HepG2 (cell line): ENCODE measurements at regions not wholly inside any gene's neighbourhood (a gene's known extent, or its start where the extent isn't known, plus 50 kb on each side); places are given as distances from the start of the nearest gene placed in this dataset.

Experiments used
- ATAC-seq: fragments of 200-7000 bp; cut with Tn5 transposase; 3 replicates; pipeline ENCODE4 v1.9.1; 2020; ENCODE audit warnings: mild to moderate bottlenecking, moderate library complexity
- BruUV-seq: library from RNA; stranded (reverse); fragments of 400-500 nt; replicated peaks from 2 replicates; lab custom pipeline; 2021; lab: Mats Ljungman, UMichigan
- CTCF ChIA-PET: fragments of 300-600 bp; formaldehyde crosslinking; extraction: SDS; loops from one replicate; lab custom pipeline; 2021; ENCODE audit warnings: low total read pairs, inconsistent platforms, low intra/inter-chr PET ratio; lab: Yijun Ruan, JAX
- POLR2A ChIA-PET: fragments of 350-600 bp; sonication (Branson Sonifier 250); formaldehyde crosslinking; loops from one replicate; lab custom pipeline; 2020; ENCODE audit warnings: antibody characterized with exemption, inconsistent platforms; lab: Yijun Ruan, JAX
- DNase-seq: peaks from one replicate; pipeline ENCODE4 v3.0.0-alpha.2; 2015; ENCODE audit warnings: low spot score
- FAIRE-seq: peaks from 3 replicates; lab custom pipeline; 2011; peaks lifted over from hg19 to GRCh38; lab: Jason Lieb, UNC
- H2AFZ ChIP-seq: one replicate; pipeline ENCODE4 v1.6.1; 2011; ENCODE audit warnings: low read length, inconsistent platforms
- H3K27ac ChIP-seq: fragments of 300-600 bp; 3 replicates; pipeline ENCODE4 v1.8.0; 2011; ENCODE audit warnings: mixed run types, mild to moderate bottlenecking, mixed read lengths, low read length, inconsistent platforms; ENCODE audit not compliant: insufficient read depth; ENCODE audit errors: extremely low read length
- H3K27me3 ChIP-seq, 2 experiments: fragments of 200-600 bp in 1 of 2; 2 replicates in 1 of 2; 3 replicates in 1 of 2; pipeline versions ENCODE4 v1.6.0 to v1.8.0; 2011; ENCODE audit warnings: low read length in 2 of 2, mild to moderate bottlenecking in 2 of 2, moderate library complexity in 2 of 2, inconsistent platforms in 1 of 2; ENCODE audit not compliant: insufficient read depth in 2 of 2, control insufficient read depth in 1 of 2
- H3K36me3 ChIP-seq, 2 experiments: fragments of 200-600 bp in 1 of 2; replicated peaks in 1 of 2; 2 replicates in 1 of 2; 3 replicates in 1 of 2; pipeline versions ENCODE4 v1.5.1 to v1.8.0; 2011; ENCODE audit warnings: low read length in 2 of 2, inconsistent platforms in 1 of 2; ENCODE audit not compliant: insufficient read depth in 2 of 2, control insufficient read depth in 1 of 2
- H3K4me1 ChIP-seq: 2 replicates; pipeline ENCODE4 v1.5.1; 2012; ENCODE audit warnings: low read length, inconsistent platforms; ENCODE audit not compliant: insufficient read depth
- H3K4me2 ChIP-seq: 2 replicates; pipeline ENCODE4 v1.6.0; 2011; ENCODE audit warnings: low read depth, low read length, inconsistent platforms
- H3K4me3 ChIP-seq, 3 experiments: fragments of 200-600 bp in 1 of 3; sonication (generic), shearing (Covaris generic) in 1 of 3; replicated peaks in 1 of 3; 2 replicates each; pipeline ENCODE4 v1.5.1; 2011 to 2016; ENCODE audit warnings: low read length in 3 of 3, inconsistent platforms in 2 of 3, low read depth in 2 of 3, mild to moderate bottlenecking in 2 of 3, control low read depth in 1 of 3, mixed read lengths in 1 of 3; ENCODE audit not compliant: insufficient read depth in 1 of 3
- H3K79me2 ChIP-seq: one replicate; pipeline ENCODE4 v1.6.1; 2011; ENCODE audit warnings: low read length, inconsistent platforms; ENCODE audit not compliant: insufficient read depth
- H3K9ac ChIP-seq: 2 replicates; pipeline ENCODE4 v1.6.0; 2011; ENCODE audit warnings: mild to moderate bottlenecking, low read depth, low read length, inconsistent platforms; ENCODE audit not compliant: insufficient read depth
- H3K9me3 ChIP-seq: 2 replicates; pipeline ENCODE4 v1.5.1; 2012; ENCODE audit warnings: mild to moderate bottlenecking, low read length
- H4K20me1 ChIP-seq: 2 replicates; pipeline ENCODE4 v1.6.0; 2011; ENCODE audit warnings: inconsistent platforms, mild to moderate bottlenecking, low read length, moderate library complexity; ENCODE audit not compliant: insufficient read depth
- ARID2 ChIP-seq: sonication (generic); formaldehyde crosslinking; IDR thresholded peaks from 2 replicates; pipeline ENCODE4 v1.8.1; 2022; ENCODE audit warnings: mild to moderate bottlenecking, missing genetic modification reagents, borderline replicate concordance
- ATF6 ChIP-seq: sonication (generic); formaldehyde crosslinking; conservative IDR thresholded peaks from 2 replicates; pipeline ENCODE4 v1.4.0; 2020; ENCODE audit warnings: missing genetic modification reagents
- DZIP1 ChIP-seq: sonication (generic); formaldehyde crosslinking; IDR thresholded peaks from 2 replicates; pipeline ENCODE4 v1.5.0; 2020; ENCODE audit warnings: mild to moderate bottlenecking, missing genetic modification reagents
- EZH2 ChIP-seq: conservative IDR thresholded peaks from 2 replicates; pipeline ENCODE4 v1.6.1; 2012; ENCODE audit warnings: mild to moderate bottlenecking, low read depth, low read length, moderate library complexity
- IRF9 ChIP-seq: sonication (generic); formaldehyde crosslinking; IDR thresholded peaks from 2 replicates; pipeline ENCODE4 v1.8.0; 2022; ENCODE audit warnings: missing genetic modification reagents, mild to moderate bottlenecking, borderline replicate concordance
- KAT2B ChIP-seq: fragments of 150-350 bp; IDR thresholded peaks from 2 replicates; pipeline ENCODE4 v1.6.1; 2014; ENCODE audit warnings: low read depth, low read length, borderline replicate concordance
- PPARG ChIP-seq: conservative IDR thresholded peaks from 2 replicates; pipeline ENCODE4 v1.6.1; 2016; ENCODE audit warnings: missing biosample characterization, missing genetic modification reagents
- PRMT3 ChIP-seq: sonication (generic); formaldehyde crosslinking; IDR thresholded peaks from 2 replicates; pipeline ENCODE4 v1.8.1; 2022; ENCODE audit warnings: low read depth, mild to moderate bottlenecking, moderate library complexity, missing genetic modification reagents, borderline replicate concordance
- TFE3 ChIP-seq: IDR thresholded peaks from 2 replicates; pipeline ENCODE4 v1.6.1; 2016
- THAP8 ChIP-seq: sonication (generic); formaldehyde crosslinking; IDR thresholded peaks from 2 replicates; pipeline ENCODE4 v1.5.1; 2020; ENCODE audit warnings: missing genetic modification reagents, mild to moderate bottlenecking, borderline replicate concordance
- ZNF12 ChIP-seq: sonication (generic); formaldehyde crosslinking; IDR thresholded peaks from 2 replicates; pipeline ENCODE4 v1.5.0; 2020; ENCODE audit warnings: missing genetic modification reagents
- ZNF280B ChIP-seq: sonication (generic); formaldehyde crosslinking; IDR thresholded peaks from 2 replicates; pipeline ENCODE4 v1.5.0; 2020; ENCODE audit warnings: missing genetic modification reagents, mild to moderate bottlenecking, borderline replicate concordance
- ZNF546 ChIP-seq: sonication (generic); formaldehyde crosslinking; conservative IDR thresholded peaks from 2 replicates; pipeline ENCODE4 v1.8.1; 2023; ENCODE audit warnings: mild to moderate bottlenecking, missing genetic modification reagents
- WGBS: methylation state at CpG from one replicate; pipeline ENCODE4 v1.1.6; 2017; ENCODE audit warnings: low lambda C conversion rate; 5-methylcytosine and 5-hydroxymethylcytosine counted together
- in situ Hi-C: cut with HindIII; loops from 2 replicates; pipeline ENCODE4 v1.10.0; 2017; ENCODE audit warnings: low pct_unique_long_range_greater_than_20kb; ENCODE audit not compliant: extremely low pct_ligation_motif_present
- intact Hi-C: fragments of 100-400 bp; cut with micrococcal nuclease; formaldehyde crosslinking; loops from one replicate; pipeline ENCODE4 v1.10.0; 2022; ENCODE audit not compliant: unreplicated experiment

GRCh38 chr19:30620354-30620753, 248.2 kb downstream of the ZNF536 start (continued):
- no peak for TF ChIP-seq PRMT3 (CRISPR knock-in tag)
- no peak for TF ChIP-seq ZNF546 (CRISPR knock-in tag)
- no peak for TF ChIP-seq THAP8 (CRISPR knock-in tag)
- TF ChIP-seq DZIP1 (CRISPR knock-in tag), result no peak
- no peak for TF ChIP-seq KAT2B

GRCh38 chr19:30609656-30610270, 237.6 kb downstream of the ZNF536 start:
- H3K4me3 ChIP-seq, result no peak overlapping the region
- intact Hi-C loops (no loop called here), in situ Hi-C loops (no loop called here)
- no peaks in the 10 kb centered on the region for H4K20me1 ChIP-seq
- no peak overlapping the region for H3K9ac ChIP-seq
- no peaks in the 10 kb centered on the region for H3K36me3 ChIP-seq
- H3K4me1 ChIP-seq, result no peaks in the 10 kb centered on the region
- under 1% methylated on average over 2 of the region's 2 CpGs for WGBS
- ChIA-PET CTCF (no interaction called here), POLR2A (no interaction called here)
- no peaks in the 10 kb centered on the region for H3K79me2 ChIP-seq
- no peak overlapping the region for H3K4me2 ChIP-seq
- H3K9me3 ChIP-seq, result no peaks in the 10 kb centered on the region
- no TSS peak for BruUV-seq
- H3K27ac ChIP-seq, result no peak overlapping the region
- DNase-seq (no peak), FAIRE-seq (no peak), ATAC-seq (no peak)
- no peak overlapping the region for H2AFZ ChIP-seq
- no peaks in the 10 kb centered on the region for H3K27me3 ChIP-seq
- TF ChIP-seq ZNF12 (CRISPR knock-in tag), result no peak
- no peak for TF ChIP-seq PPARG (CRISPR knock-in tag)
- TF ChIP-seq TFE3 (CRISPR knock-in tag), result no peak
- no peak for TF ChIP-seq ZNF280B (CRISPR knock-in tag)
- TF ChIP-seq EZH2, result no peak
- TF ChIP-seq ATF6, result no peak
- no peak for TF ChIP-seq IRF9
- TF ChIP-seq ARID2 (CRISPR knock-in tag), result no peak
